ENCODE measurements at regions not wholly inside any gene's neighbourhood (a gene's known extent, or its start where the extent isn't known, plus 50 kb on each side); places are given as distances from the start of the nearest gene placed in this dataset.
A peak's percentile ranks its signal among the peaks of the same experiment; 100 is the strongest.

- Histone ChIP-seq H3K27me3 (ENCODE audit: insufficient read depth, low read depth, low read length) (no peaks in the 10 kb centered on the region), H3K27ac (ENCODE audit: low read length) (no peak overlapping the region), H3K9me3 (ENCODE audit: low read length) (no peaks in the 10 kb centered on the region), H3K79me2 (replicated peaks; ENCODE audit: insufficient read depth, low read length) (no peaks in the 10 kb centered on the region), H3K9me2 (ENCODE audit: insufficient read depth, low read length) (no peaks in the 10 kb centered on the region), H3K4me3 (ENCODE audit: low read length) (no peak overlapping the region), H3K4me2 (ENCODE audit: low read length) (no peak overlapping the region), H3K36me3 (ENCODE audit: insufficient read depth, low read length) (no peaks in the 10 kb centered on the region), H3F3A (ENCODE audit: insufficient read depth, low read length, poor library complexity, severe bottlenecking) (no peaks in the 10 kb centered on the region), H4K20me1 (ENCODE audit: insufficient read depth) (no peaks in the 10 kb centered on the region), H2AFZ (ENCODE audit: low read depth, low read length) (no peak overlapping the region), H3K9ac (ENCODE audit: low read length) (no peak overlapping the region)
- TF ChIP-seq REST (IDR thresholded peaks at IDR 0.05; ENCODE audit: borderline replicate concordance), result no peak
- TF ChIP-seq RAD21 (conservative IDR thresholded peaks at IDR 0.05), result no peak
- TF ChIP-seq POLR2AphosphoS5 (IDR thresholded peaks at IDR 0.05), result peak; percentile 22
- no peak for TF ChIP-seq TAF1 (IDR thresholded peaks at IDR 0.05; ENCODE audit: low read depth)
- TF ChIP-seq EP300 (conservative IDR thresholded peaks at IDR 0.05; ENCODE audit: poor library complexity, severe bottlenecking), result peak; percentile 12
Measured at GRCh38 chr4:123120473-123120872, 198.1 kb upstream of the NUDT6 start.

- no peak overlapping the region for H3K27ac ChIP-seq (ENCODE audit: low read length)
- H3K9me3 ChIP-seq (ENCODE audit: low read length), result no peaks in the 10 kb centered on the region
- no peak overlapping the region for H3K9ac ChIP-seq (ENCODE audit: low read length)
- no peaks in the 10 kb centered on the region for H3K36me3 ChIP-seq (ENCODE audit: insufficient read depth, low read length)
- no peaks in the 10 kb centered on the region for H3F3A ChIP-seq (ENCODE audit: insufficient read depth, low read length, poor library complexity, severe bottlenecking)
- no peaks in the 10 kb centered on the region for H4K20me1 ChIP-seq (ENCODE audit: insufficient read depth)
- no peaks in the 10 kb centered on the region for H3K27me3 ChIP-seq (ENCODE audit: insufficient read depth, low read depth, low read length)
- H3K4me2 ChIP-seq (ENCODE audit: low read length), result no peak overlapping the region
- H3K9me2 ChIP-seq (ENCODE audit: insufficient read depth, low read length), result no peaks in the 10 kb centered on the region
- no peak overlapping the region for H3K4me3 ChIP-seq (ENCODE audit: low read length)
- no peak overlapping the region for H2AFZ ChIP-seq (ENCODE audit: low read depth, low read length)
- TF ChIP-seq TAF1 (IDR thresholded peaks at IDR 0.05; ENCODE audit: low read depth), result no peak
- no peak for TF ChIP-seq EZH2 (IDR thresholded peaks at IDR 0.05; ENCODE audit: borderline replicate concordance, insufficient read depth, low read length, poor library complexity, severe bottlenecking)
- no peak for TF ChIP-seq REST (IDR thresholded peaks at IDR 0.05; ENCODE audit: borderline replicate concordance)
- no peak for TF ChIP-seq EP300 (conservative IDR thresholded peaks at IDR 0.05; ENCODE audit: poor library complexity, severe bottlenecking)
- no peak for TF ChIP-seq MXI1 (conservative IDR thresholded peaks at IDR 0.05; ENCODE audit: poor library complexity, severe bottlenecking)
- no peak for TF ChIP-seq SMC3 (conservative IDR thresholded peaks at IDR 0.05; ENCODE audit: poor library complexity)
- no peak for TF ChIP-seq POLR2AphosphoS5 (IDR thresholded peaks at IDR 0.05)
- TF ChIP-seq CTCF (IDR thresholded peaks at IDR 0.05; ENCODE audit: poor library complexity, severe bottlenecking), result no peak
- TF ChIP-seq RAD21 (conservative IDR thresholded peaks at IDR 0.05), result no peak
- H3K79me2 ChIP-seq (replicated peaks; ENCODE audit: insufficient read depth, low read length), result no peaks in the 10 kb centered on the region
Measured at GRCh38 chr4:123121241-123121907, 199.0 kb upstream of the NUDT6 start.
